Osteocyte (in vitro differentiated cells): ENCODE measurements at regions not wholly inside any gene's neighbourhood (a gene's known extent, or its start where the extent isn't known, plus 50 kb on each side); places are given as distances from the start of the nearest gene placed in this dataset.
"Not testable (repeated sequence)": the region's sequence is repeated elsewhere in the genome, so short reads cannot be mapped to it uniquely, and the experiment has no call there.

Experiments used
- DNase-seq: peaks from one replicate; pipeline ENCODE4 v3.0.0; 2021; ENCODE audit warnings: mixed read lengths; ENCODE audit not compliant: unreplicated experiment; ENCODE audit errors: extremely low spot score
- H3K27ac Mint-ChIP-seq: one replicate; pipeline ENCODE4 v1.8.0; 2021; ENCODE audit warnings: mild to moderate bottlenecking, mixed read lengths; ENCODE audit not compliant: unreplicated experiment
- H3K27me3 Mint-ChIP-seq: one replicate; pipeline ENCODE4 v1.8.0; 2021; ENCODE audit warnings: mixed read lengths; ENCODE audit not compliant: unreplicated experiment
- H3K36me3 Mint-ChIP-seq: one replicate; pipeline ENCODE4 v1.8.0; 2021; ENCODE audit warnings: mixed read lengths; ENCODE audit not compliant: unreplicated experiment
- H3K4me1 Mint-ChIP-seq: one replicate; pipeline ENCODE4 v1.8.0; 2021; ENCODE audit warnings: mixed read lengths; ENCODE audit not compliant: unreplicated experiment
- H3K4me3 Mint-ChIP-seq: one replicate; pipeline ENCODE4 v1.8.0; 2021; ENCODE audit warnings: mild to moderate bottlenecking, moderate library complexity, mixed read lengths; ENCODE audit not compliant: unreplicated experiment
- H3K9me3 Mint-ChIP-seq: one replicate; pipeline ENCODE4 v1.8.0; 2021; ENCODE audit warnings: mixed read lengths; ENCODE audit not compliant: unreplicated experiment
- TF ChIP-seq, protein P1 (sequence below): fragments of 200-600 bp; sonication (generic); IDR thresholded peaks from 2 replicates; pipeline ENCODE4 v1.5.0; 2021; ENCODE audit warnings: antibody characterized with exemption, mild to moderate bottlenecking, moderate library complexity

DNA sequence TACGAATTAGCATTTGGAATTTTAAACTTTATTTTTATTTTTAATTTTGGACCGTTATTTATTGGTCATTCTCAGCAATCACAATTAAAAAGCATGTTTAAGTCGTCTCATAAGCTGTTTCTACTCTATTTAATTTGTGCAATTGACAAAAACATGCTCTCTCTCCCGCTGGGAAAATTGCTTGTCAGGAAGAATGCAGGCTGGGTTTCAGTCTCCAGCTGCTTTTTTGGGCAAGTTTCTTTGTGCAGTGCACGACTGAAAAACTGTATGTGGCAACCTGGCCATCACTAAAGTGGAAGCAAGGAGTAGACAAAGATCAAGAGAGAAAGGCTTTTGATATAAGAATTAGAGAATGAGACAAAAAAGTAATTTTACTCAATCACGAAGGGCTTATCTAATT lies 941.5 kb upstream of the MDGA2 start:
- TF ChIP-seq, protein P1, sequence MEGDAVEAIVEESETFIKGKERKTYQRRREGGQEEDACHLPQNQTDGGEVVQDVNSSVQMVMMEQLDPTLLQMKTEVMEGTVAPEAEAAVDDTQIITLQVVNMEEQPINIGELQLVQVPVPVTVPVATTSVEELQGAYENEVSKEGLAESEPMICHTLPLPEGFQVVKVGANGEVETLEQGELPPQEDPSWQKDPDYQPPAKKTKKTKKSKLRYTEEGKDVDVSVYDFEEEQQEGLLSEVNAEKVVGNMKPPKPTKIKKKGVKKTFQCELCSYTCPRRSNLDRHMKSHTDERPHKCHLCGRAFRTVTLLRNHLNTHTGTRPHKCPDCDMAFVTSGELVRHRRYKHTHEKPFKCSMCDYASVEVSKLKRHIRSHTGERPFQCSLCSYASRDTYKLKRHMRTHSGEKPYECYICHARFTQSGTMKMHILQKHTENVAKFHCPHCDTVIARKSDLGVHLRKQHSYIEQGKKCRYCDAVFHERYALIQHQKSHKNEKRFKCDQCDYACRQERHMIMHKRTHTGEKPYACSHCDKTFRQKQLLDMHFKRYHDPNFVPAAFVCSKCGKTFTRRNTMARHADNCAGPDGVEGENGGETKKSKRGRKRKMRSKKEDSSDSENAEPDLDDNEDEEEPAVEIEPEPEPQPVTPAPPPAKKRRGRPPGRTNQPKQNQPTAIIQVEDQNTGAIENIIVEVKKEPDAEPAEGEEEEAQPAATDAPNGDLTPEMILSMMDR: no peak
- DNase-seq: no peak
- H3K4me3 Mint-ChIP-seq: no peak overlapping the region
- peaks cover 2% of the 10 kb centered on the region for H3K27me3 Mint-ChIP-seq
- no peak overlapping the region for H3K27ac Mint-ChIP-seq
- H3K9me3 Mint-ChIP-seq: no peaks in the 10 kb centered on the region
- no peaks in the 10 kb centered on the region for H3K4me1 Mint-ChIP-seq
- no peaks in the 10 kb centered on the region for H3K36me3 Mint-ChIP-seq

- Mint-ChIP-seq H3K9me3 (peaks cover 6% of the 10 kb centered on the region), H3K27ac (no peak overlapping the region), H3K4me3 (no peak overlapping the region), H3K36me3 (no peaks in the 10 kb centered on the region), H3K4me1 (no peaks in the 10 kb centered on the region), H3K27me3 (peaks cover 2% of the 10 kb centered on the region)
- DNase-seq: no peak
- TF ChIP-seq, protein P1: no peak
Observed at GRCh38 chr14:48615618-48616017, 940.2 kb upstream of the MDGA2 start.

GRCh38 chr14:48614003-48614402 lies 938.6 kb upstream of the MDGA2 start:
- H3K4me3 Mint-ChIP-seq: no peak overlapping the region
- H3K4me1 Mint-ChIP-seq: no peaks in the 10 kb centered on the region
- TF ChIP-seq, protein P1: no peak
- H3K36me3 Mint-ChIP-seq: no peaks in the 10 kb centered on the region
- no peak for DNase-seq
- no peak overlapping the region for H3K27ac Mint-ChIP-seq
- H3K27me3 Mint-ChIP-seq: peaks cover 2% of the 10 kb centered on the region
- H3K9me3 Mint-ChIP-seq: peaks cover 14% of the 10 kb centered on the region

- H3K4me1 Mint-ChIP-seq, H3K36me3 Mint-ChIP-seq, H3K4me3 Mint-ChIP-seq, H3K27me3 Mint-ChIP-seq, H3K27ac Mint-ChIP-seq, DNase-seq: not testable (repeated sequence)
- H3K9me3 Mint-ChIP-seq: peaks cover 21% of the 10 kb centered on the region
Observed at GRCh38 chr14:48606960-48607359, 931.6 kb upstream of the MDGA2 start.

DNA sequence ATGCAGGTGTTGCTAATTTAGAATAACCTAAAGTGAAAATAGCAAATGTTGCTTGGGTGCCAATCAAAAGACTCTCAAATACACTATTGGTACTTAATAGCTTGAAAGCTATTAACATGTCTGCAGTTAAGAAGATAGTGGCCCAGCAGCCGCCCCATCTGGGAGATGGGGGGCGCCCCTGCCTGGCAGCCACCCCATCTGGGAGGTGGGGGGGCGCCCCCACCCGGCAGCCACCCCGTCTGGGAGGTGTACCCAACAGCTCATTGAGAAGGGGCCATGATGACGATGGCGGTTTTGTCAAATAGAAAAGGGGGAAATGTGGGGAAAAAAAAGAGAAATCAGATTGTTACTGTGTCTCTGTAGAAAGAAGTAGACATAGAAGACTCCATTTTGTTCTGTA lies 923.1 kb upstream of the MDGA2 start:
- no peak overlapping the region for H3K27ac Mint-ChIP-seq
- H3K36me3 Mint-ChIP-seq: no peaks in the 10 kb centered on the region
- H3K27me3 Mint-ChIP-seq: no peaks in the 10 kb centered on the region
- H3K4me1 Mint-ChIP-seq: no peaks in the 10 kb centered on the region
- H3K4me3 Mint-ChIP-seq: no peak overlapping the region
- TF ChIP-seq, protein P1: no peak
- no peak for DNase-seq
- H3K9me3 Mint-ChIP-seq: no peaks in the 10 kb centered on the region

DNA sequence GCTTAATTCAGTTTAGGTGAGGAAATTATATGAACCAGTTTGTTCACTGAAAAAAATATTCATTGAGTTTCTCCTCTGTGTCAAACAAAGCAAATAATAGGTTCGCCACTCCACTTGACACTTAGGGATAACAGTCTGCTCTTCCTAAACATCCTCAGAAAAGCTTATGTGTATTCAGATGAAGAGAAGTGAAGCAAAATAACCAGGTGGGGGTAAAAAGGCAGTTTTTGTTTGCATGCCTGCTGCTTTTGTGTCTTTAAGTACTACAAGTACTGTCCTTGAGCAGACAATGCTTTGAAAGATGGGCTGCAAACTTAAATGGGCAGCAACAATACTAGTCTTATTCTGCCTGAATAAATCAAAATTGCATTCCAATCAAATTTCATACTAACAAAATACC lies 910.7 kb upstream of the MDGA2 start:
- TF ChIP-seq, protein P1: no peak
- H3K27ac Mint-ChIP-seq: no peak overlapping the region
- H3K4me3 Mint-ChIP-seq: no peak overlapping the region
- H3K27me3 Mint-ChIP-seq: no peaks in the 10 kb centered on the region
- no peaks in the 10 kb centered on the region for H3K9me3 Mint-ChIP-seq
- no peak for DNase-seq
- no peaks in the 10 kb centered on the region for H3K36me3 Mint-ChIP-seq
- no peaks in the 10 kb centered on the region for H3K4me1 Mint-ChIP-seq
